HG02642 (cell line): ENCODE measurements at regions not wholly inside any gene's neighbourhood (a gene's known extent, or its start where the extent isn't known, plus 50 kb on each side); places are given as distances from the start of the nearest gene placed in this dataset.
"Not testable (repeated sequence)": the region's sequence is repeated elsewhere in the genome, so short reads cannot be mapped to it uniquely, and the experiment has no call there.

Experiments
- ATAC-seq: cut with Tn5 transposase; IDR thresholded peaks from one replicate; pipeline ENCODE4 v1.9.1; 2021; ENCODE audit warnings: mild to moderate bottlenecking; ENCODE audit not compliant: unreplicated experiment, poor library complexity

DNA sequence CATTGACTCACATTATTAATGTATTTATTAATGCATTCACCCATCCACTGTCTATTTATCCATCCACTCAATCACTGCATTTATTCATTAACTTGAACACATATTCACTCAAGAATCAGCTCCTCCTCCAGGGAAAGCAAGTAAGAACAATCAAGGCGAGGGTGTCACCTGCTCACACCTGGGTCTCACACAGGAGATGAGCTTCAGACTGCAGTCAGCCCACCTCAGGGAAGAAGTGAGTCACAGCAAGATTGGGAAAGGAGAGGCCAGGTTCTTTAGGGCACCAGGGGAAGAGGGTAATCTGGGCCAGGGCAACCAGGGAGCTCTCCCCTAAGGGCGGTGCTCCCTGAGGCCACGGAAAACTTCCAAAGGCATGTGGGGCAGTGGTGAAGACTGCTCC is 367.3 kb downstream of the BCL11B start:
- no peak for ATAC-seq

DNA sequence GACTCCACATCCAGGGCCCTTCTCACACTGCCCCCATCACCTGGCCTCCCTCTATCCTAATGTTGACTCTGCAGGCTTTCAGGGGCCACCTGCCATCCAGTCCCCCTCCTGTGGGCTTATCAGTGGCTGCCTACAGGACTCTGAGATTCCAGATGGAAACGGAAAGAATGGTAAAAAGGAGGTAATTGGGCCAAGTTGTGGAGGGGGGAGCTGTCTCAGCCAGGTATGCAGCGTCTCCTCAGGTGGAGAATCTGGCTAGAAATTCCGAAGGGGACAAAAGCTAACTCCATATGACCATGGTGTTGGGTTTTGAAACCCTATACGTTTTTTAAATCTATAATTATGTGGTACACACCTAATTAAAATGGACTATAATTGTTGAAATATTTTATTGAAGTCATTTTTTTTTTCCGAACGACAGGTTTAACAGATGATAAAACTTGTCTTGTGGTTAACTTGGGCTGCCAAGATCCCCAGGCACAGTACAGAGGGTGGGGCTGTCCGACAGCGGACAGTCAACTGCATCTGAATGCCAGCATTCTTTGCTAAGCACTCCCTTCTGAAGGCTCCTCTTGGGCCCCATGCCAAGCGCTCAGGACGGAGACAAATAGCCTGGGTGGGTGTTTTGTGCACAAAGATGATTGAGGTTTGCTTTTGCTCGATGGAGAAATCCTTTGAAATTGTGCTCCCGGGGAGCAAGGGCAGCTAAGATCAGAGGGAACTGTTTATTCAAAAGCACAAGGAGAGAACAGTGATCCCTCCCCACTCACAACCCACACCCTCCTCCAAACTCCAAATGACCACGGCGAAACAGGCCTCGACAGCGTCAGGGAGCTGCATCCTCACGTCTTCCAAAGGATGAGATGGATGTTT is 365.6 kb downstream of the BCL11B start:
- ATAC-seq: no peak

DNA sequence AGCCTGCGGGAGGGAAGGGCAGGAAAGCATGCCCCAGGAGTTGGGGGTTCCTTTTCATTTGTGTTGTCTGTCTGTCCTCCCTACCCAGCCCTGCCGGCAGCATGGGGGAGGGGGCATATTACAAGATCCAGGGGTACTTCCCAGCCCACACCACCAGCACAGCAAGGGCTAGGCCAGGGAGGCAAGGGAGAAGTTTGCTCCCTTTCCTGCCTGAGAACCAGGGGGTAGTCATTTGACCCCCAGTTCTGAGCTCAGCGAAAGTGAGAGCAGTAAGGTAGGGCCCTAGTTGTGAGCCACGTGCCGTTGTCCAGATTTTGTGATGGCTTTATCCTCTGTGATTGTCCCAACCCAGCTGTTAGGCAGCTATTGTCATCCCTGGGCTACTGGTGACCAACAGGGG is 364.7 kb downstream of the BCL11B start:
- ATAC-seq: no peak

DNA sequence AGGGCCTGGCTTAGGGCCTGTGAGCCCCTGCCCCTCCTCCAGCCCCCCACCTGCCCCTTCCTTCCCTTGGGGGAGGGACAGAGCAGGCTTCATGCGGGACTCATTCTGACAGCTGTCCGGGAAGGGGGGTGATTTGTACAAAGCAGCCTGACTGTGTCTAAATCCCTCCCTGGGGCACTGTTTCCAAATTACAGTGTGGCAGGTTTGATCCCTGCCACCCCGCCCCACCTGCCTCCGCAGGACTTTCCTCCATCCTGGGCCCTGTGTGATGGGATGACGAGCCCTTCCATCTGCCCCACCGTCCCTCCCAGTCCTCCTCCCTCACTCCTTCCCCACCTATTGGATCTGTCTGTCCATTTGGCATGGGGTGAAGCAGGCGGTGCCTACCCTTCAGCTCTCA is 363.9 kb downstream of the BCL11B start:
- no peak for ATAC-seq

DNA sequence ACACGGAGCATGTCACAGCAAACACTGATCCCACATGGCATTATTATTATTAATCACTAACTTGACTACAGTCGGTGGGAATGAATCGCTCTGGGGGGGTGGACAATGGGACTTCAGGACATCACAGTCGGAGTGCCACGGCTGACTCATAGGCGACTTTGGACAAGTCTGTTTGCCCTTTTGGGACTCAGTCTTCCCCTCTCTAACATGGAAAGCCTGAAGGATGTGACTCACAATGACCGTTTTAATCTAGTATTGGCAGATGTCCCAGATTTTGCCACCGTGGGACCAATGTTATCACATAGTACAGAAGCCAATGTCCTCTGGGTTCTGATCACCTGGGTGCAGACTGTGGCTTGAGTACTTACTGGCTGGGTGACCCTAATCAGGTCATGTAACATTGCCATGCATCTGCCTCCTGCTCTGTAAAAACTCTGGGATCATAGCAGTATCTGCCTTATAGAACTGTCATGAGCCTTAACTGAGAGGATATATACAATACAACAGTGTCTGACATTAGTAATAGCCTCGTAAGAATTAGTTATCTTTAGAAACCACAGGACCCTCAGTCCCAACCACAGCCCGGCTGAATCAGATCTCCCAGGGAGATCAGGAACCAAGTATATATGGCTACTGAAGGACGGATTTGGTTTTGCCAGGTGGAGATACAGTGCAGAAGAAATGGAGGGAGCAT is 362.6 kb downstream of the BCL11B start:
- no peak for ATAC-seq

DNA sequence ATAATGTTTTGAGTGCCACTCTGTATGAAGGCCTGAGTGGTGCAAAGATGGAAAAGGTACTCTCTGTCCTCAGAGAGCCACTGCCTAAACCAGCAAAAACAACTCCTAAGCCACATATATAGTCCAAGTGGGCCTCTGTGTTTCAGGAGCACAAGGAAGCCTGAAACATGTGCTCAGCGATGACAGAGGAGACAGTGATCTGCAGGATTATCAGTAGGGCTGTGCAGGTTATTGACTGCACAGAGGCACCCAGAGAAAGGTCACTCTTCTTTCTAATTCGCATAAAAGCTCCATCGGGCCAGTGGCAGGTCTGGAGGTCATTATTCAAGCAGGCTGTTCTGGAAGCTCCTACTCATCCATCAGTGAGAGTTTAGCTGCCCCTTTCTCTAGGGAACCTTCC is 361.9 kb downstream of the BCL11B start:
- no peak for ATAC-seq

DNA sequence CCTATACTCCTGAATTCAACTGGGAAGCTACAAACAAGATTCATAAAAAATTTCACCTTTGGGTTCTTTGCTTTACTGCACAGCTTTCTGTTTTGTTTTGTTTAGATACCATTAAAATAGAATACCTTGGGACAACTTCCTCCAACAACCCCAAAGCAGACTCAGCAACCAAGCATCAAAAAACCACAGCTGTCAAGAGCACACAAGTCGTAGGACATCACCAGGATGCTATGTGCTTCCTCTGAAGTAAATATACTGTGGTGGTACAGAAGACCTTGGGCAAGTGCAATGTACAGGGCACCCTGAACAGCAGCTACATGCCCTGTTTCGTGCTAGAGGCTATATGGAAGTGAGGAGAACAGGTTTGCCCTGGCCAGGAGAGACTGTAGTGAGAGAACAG is 359.3 kb downstream of the BCL11B start:
- ATAC-seq: no peak

DNA sequence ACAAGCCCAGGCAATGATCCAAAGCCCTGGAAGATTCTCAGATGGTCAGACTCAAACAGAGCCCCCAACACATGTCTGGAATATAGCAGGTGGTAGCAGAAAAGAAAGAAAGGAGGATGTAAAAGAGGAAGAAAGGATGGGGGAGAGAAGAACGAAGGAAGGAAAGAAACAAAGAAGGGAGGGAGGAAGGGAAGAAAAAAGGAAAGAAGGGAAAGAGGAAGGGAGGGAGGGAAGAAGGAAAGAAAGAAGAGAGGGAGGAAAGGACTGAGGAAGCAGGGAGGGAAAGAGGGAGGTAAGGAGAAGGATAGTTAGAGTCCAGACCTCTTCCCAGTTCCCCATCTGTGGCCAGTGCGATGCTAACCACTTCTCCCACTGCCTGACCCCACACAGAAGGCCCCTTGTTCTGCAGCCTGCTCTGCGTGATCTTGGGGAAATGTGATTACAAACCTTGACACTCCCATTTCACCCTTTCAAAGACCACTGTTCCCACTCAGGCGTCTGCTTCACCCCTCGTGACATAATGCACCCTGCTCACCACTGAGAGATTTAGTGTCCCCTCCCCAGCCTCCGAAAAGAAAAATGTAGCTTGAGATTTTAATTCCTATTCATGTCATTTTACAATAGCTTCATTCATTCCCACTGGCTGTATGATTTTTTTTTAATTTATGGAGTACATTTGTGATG is 357.9 kb downstream of the BCL11B start:
- no peak for ATAC-seq

DNA sequence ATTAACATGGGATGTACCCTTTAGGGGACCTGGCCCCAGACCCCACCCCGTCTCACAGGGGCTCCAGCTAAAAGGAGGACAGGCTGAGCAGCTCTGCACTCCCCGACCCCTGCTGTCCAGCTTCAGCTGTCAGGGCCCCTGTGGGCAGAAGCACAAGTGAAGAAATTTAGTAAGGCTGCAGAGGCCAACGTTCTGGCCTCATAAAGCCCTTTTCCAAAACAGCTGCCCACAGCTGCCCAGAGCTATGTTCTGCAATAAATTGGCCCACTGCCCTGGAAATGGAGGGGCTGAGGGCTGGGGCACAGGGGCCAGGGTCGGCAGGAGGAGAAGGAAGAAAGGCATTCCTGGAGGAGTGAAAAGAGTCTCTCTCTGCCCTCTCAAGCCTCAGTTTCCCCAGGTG is 357.1 kb downstream of the BCL11B start:
- ATAC-seq: no peak

DNA sequence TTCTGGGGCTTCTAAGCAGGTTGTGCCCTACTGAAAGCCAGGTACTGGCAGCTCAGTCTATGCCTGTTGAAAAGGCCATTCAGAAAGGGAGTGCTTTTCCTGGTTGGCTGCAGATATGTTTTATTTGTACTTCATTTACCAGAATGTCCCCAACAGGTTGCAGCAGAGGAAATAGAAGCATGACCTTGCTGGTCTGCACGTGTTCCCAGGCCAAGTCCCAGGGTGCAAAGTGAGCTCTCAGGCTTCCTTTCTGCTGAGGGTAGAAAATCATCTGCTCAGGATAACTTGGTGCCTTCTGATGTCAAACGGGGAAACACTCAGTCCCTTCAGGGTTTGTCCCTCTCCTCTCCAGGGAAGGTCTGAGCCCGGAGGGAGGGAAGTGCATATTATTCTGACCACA is 356.4 kb downstream of the BCL11B start:
- ATAC-seq: no peak

DNA sequence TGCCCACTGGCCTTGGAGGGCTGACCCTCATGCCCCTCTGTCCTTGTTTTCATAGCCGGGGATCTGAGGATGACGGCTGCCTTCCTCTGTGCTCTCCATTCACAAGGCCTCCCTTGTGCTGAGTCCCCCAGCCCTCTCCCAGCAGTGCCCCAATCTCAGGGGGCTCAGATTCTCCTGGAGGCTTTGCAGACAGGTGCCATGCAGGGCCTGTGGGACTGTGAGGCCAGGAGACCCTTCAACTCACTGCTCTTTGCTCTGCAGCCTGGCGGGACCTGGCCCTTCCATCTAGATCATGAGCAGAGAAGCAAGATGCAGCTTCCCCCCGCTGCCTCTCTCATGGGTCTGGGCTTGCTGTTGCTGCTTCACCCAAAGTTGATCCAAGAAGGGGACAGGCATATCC is 356.0 kb downstream of the BCL11B start:
- no peak for ATAC-seq

DNA sequence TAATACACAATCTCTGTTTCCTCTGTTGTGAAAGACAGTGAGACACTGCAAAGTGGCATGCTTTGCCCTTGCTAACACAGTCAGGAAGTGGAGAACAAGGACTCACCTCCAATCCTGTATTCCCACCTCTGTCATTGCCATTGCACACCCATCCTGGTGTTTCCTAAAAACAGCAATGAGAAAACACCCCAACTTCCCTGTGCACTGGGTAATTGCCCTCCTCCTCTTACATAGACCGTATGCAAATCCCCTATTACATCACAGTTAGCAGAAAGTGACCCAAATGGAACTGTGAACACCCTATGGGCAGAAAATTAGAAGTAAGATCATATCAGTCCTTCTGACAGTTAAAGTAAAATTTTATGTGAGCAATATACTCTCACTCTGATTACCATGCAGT is 355.5 kb downstream of the BCL11B start:
- no peak for ATAC-seq

DNA sequence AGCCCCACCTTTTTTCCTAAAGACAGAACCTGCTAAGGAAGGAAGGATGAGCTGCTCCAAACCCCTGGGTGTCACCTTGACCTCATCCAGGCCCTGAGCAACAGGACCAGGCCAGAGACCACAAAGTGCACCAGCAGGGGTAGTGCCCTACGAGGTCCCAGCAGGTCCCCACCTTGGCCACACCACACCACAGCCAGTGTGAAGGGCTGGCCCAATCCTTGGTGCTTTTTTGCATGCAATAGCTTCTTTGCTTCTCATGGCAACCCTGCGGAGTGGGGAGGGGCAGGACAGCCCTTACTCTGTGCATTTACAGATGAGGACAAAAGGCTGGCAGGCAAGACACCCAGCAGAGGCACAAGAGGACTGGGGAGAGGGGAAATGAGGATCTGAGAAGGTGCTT is 352.6 kb downstream of the BCL11B start:
- no peak for ATAC-seq

DNA sequence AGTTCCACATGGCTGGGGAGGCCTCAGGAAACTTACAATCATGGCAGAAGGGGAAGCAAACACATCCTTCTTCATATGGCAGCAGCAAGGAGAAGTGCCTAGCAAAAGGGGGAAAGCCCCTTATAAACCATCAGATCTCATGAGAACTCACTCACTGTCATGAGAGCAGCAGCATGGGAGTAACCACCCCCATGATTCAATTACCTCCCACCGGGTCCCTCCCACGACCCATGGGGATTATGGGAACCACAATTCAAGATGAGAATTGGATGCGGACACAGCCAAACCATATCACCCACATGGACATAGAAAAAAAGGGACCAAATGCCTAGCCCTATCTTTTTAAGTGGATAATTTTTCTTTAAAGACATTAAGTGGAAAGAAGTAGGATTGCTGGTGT is 350.7 kb downstream of the BCL11B start:
- ATAC-seq: not testable (repeated sequence)

DNA sequence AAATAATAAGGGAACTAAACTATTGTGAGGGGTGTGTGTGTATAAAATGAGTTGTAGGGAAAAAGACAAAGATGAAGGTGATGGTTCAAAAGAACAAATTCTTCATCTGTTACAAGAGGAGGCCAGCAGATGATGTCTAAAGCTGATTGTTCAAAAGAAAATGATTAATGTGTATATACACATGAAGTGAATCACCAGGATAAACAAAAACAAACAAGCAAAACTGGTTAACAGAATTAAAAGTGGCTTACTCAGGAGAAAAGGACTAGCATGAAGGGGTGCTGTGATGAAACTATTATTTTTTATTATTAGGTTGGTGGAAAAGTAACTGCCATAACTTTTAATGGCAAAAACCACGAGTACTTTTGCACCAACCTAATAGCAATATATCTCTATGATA is 348.4 kb downstream of the BCL11B start:
- no peak for ATAC-seq

DNA sequence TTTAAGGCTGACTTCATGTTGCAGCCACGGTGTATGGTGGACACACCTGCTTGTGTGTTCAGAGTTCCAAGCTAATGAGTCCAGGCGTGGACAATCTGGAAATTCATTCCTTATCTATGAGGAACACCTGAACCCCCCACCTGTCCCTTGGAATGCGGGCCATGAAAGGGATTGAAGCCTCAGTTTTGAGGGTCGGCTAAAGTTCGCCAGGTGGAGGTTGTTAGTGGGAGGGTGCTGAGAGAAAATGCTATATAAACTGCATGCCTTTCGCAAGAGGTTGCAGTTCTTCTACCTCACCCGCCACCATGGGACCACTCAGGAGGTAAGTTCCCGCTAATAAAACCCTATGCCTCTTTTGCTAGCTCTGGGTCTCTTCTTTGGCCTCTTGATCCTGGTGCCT is 348.0 kb downstream of the BCL11B start:
- no peak for ATAC-seq

DNA sequence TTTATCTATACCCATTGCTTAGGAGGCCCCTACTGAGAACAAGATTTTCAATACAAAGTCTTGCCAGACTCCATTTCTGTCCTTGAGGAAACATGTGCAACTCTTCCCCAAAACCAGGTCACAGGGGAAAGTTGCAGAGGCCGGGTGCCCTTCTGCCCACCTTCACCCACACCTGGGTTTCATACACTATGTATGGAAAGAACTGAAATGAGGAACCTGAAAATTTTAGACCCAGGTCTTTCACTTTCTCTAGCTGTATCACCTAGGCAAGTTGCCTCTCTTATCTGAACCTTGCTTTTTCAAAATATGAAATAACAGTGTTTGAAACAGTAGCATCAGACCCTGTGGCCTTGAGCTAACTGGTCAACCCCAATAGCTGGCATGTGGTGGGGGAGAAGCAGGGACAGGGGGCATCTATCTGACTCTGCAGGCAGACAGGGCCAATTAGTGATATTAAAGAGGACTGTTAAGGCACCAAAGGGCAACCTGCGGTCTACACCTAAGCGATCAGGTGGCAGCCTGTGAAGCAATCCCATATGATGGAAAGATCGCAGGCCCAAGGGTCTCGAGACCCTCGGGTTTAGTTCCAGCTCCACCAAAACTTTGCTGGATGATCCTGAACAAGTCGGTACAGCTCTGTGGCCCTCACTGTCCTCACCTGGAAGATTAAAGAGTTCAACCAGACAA is 346.5 kb downstream of the BCL11B start:
- ATAC-seq: no peak

DNA sequence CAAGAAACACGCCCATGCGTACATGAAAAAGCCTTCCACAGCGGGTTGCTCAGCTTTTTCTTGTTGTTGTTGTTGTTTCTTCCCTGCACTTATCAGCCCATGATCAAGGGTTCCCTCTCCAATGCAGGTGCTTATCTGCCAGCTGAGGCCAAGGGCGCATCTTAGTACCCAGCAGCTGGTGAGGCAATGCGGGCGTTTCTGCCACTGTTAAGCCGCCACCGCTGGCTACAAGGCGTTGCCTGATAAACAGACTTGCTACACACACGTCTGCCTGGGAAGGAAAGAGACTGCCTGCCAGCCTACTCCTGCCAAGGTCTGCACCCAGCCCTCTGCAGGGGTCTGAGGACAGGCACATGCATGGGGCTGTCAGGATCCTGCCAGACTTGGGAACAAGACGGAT is 345.9 kb downstream of the BCL11B start:
- ATAC-seq: no peak

DNA sequence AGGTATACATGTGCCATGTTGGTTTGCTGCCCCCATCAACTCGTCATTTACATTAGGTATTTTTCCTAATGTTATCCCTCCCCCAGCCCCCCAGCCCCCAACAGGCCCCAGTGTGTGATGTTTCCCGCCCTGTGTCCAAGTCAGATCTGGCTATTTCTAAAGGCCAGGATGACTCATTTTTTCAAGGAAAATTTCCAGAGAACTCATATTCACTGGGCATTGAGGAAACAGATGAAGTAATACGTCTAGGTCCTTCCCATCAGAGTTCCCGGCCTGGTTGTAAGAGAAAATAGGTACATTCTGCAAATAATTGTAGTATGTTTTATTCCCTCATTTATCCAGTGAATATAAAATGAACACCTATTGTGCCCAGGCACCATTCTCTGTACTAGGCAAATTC is 345.2 kb downstream of the BCL11B start:
- no peak for ATAC-seq

DNA sequence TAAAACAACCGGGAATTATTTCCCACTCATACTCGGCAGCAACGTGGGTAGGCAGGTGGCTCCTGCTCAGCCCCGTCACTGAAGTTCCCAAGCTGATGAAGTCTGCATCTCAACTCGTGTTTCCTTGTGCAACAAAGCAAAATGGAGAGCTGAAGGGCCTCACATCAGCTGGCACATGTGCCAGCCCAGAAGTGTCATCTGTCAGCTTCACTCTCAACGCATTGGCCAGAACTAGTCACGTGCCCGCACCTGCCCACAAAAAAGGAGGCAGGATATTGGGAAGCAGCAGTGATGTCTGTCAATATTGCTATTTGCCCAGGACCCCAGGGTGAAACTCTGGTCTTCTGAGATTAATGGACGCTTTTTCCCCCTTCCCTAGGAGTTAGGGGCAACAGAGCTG is 344.0 kb downstream of the BCL11B start:
- no peak for ATAC-seq

DNA sequence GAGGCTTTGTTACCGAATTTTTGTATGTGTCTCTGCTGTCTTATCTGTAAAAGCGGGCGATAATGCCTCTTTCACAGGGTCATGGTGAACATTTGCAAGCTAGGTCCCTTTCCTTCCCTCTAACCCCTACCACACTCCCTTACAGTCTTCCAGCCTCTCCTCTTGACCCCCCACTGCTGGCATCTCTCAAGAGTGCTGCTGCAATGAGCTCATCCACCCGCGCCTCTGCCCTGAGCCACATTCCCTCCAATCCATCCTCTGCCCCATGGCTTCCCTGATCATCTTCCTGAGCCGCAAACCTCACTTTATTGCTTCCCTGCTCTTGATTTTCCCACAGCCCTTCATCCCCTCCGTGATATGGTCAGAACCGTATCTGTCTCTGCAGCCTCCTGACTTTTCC is 343.6 kb downstream of the BCL11B start:
- no peak for ATAC-seq
